ENCODE measurements at regions not wholly inside any gene's neighbourhood (a gene's known extent, or its start where the extent isn't known, plus 50 kb on each side); places are given as distances from the start of the nearest gene placed in this dataset.

- TF ChIP-seq CTCF (IDR thresholded peaks at IDR 0.05; ENCODE audit: insufficient read depth, low read depth, low read length) (no peak), EZH2 (IDR thresholded peaks at IDR 0.05; ENCODE audit: insufficient read depth, low read length) (no peak)
Measured at GRCh38 chr11:119889728-119890280, 160.8 kb upstream of the NECTIN1 start.

All from astrocyte (in vitro differentiated cells and primary cell).